Kidney (tissue), 13 donors: ENCODE measurements at regions not wholly inside any gene's neighbourhood (a gene's known extent, or its start where the extent isn't known, plus 50 kb on each side); places are given as distances from the start of the nearest gene placed in this dataset.

Source experiments
- DNase-seq, 5 donors: peaks; one replicate each; pipeline ENCODE4 v3.0.0-alpha.2; 2013 to 2020
- FAIRE-seq: peaks from 2 replicates; lab custom pipeline; 2012; peaks lifted over from hg19 to GRCh38; lab: Jason Lieb, UNC
- H3K27ac ChIP-seq, 2 donors: one replicate each; pipeline ENCODE4 v1.7.0; 2013; ENCODE audit warnings: low read depth in 2 of 2, low read length in 2 of 2, inconsistent platforms in 1 of 2
- H3K27me3 ChIP-seq: one replicate; pipeline ENCODE4 v1.7.1; 2013; ENCODE audit warnings: low read length, inconsistent platforms; ENCODE audit not compliant: control insufficient read depth, insufficient read depth
- H3K36me3 ChIP-seq, 3 donors: one replicate each; pipeline versions ENCODE4 v1.7.0 to v1.7.1; 2013; ENCODE audit warnings: low read length in 3 of 3, control low read depth in 1 of 3, inconsistent platforms in 1 of 3; ENCODE audit not compliant: insufficient read depth in 3 of 3, control insufficient read depth in 2 of 3
- H3K4me1 ChIP-seq, 3 donors: one replicate each; pipeline versions ENCODE4 v1.7.0 to v1.7.1; 2013; ENCODE audit warnings: low read length in 3 of 3, inconsistent platforms in 1 of 3, low read depth in 1 of 3; ENCODE audit not compliant: control insufficient read depth in 2 of 3, insufficient read depth in 2 of 3
- H3K4me3 ChIP-seq, 3 donors: one replicate each; pipeline versions ENCODE4 v1.7.0 to v1.8.1; 2013; ENCODE audit warnings: low read length in 3 of 3, control low read depth in 1 of 3, inconsistent platforms in 1 of 3
- H3K9ac ChIP-seq, 3 donors: one replicate each; pipeline versions ENCODE4 v1.7.0 to v1.7.1; 2013; ENCODE audit warnings: low read length in 3 of 3, control low read depth in 1 of 3, inconsistent platforms in 1 of 3
- H3K9me3 ChIP-seq, 3 donors: one replicate each; pipeline versions ENCODE4 v1.7.0 to v1.7.1; 2013; ENCODE audit warnings: low read length in 3 of 3, control low read depth in 1 of 3, inconsistent platforms in 1 of 3; ENCODE audit not compliant: control insufficient read depth in 2 of 3, insufficient read depth in 1 of 3
- CTCF ChIP-seq: IDR thresholded peaks from 3 replicates; pipeline ENCODE4 v1.5.1; 2012; ENCODE audit warnings: mild to moderate bottlenecking, moderate library complexity, borderline replicate concordance; ENCODE audit not compliant: insufficient read depth; ENCODE audit errors: extremely low read depth
- intact Hi-C: fragments of 100-400 bp; cut with DNase I; formaldehyde crosslinking; loops from one replicate; pipeline ENCODE4 v1.11.1; 2022
- donor health status: control.
- donor health status: control.
- donor health status: control.
- donor health status: control.
- donor health status: control.
- donor health status: DM: yes; HTN: yes; CAD: no.
- donor health status: Normal renal cell carcinoma (clear cell type).

DNA sequence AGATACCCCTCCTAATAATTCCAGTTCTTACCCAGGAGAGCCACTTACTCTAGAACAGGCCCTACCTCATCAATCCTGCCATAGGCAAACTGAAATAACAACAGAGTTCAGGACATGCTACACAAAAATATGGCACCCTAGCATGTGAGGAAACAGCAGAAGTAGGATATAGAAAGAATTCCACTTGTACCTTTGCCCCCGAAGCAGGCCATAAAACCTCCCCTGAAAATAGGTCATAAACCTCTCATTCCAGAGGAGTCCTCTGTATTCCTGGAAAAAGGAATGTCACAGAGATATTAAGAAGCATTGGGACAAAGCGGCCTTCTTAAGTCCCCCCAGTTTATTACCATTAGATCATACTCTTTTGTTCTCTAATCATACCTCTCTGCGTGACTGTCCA lies 504.3 kb upstream of the MARCKS start:
- H3K9me3 ChIP-seq = no peaks in the 10 kb centered on the region
- H3K4me3 ChIP-seq = no peak overlapping the region
- no peak for DNase-seq
- H3K27ac ChIP-seq = no peak overlapping the region
- no peaks in the 10 kb centered on the region for H3K27me3 ChIP-seq
- H3K9ac ChIP-seq = no peak overlapping the region
- no peak for FAIRE-seq
- H3K4me1 ChIP-seq = no peaks in the 10 kb centered on the region
- TF ChIP-seq CTCF = no peak
- no peaks in the 10 kb centered on the region for H3K36me3 ChIP-seq
- intact Hi-C loops = no loop called here

DNA sequence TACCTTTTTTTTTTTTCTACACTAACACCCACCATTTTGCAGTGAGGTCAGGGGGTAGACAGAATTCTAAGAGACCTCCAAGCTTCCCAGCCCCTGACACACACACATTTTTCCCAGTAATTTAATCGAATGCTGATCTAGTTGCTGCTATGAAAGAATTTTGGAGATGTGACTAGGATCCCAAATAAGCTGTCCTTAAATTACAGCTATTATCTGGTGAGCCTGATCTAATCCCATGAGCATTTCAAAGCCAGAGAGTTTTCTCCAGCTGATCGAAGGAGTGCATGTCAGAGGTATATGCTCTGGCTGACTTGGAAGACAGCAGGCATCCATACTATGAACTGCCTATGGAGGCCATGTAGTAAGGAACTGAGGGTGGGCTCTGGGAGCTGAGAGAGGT lies 503.8 kb upstream of the MARCKS start:
- Histone ChIP-seq H3K36me3 (no peaks in the 10 kb centered on the region), H3K9ac (no peak overlapping the region), H3K27me3 (no peaks in the 10 kb centered on the region), H3K9me3 (no peaks in the 10 kb centered on the region), H3K4me1 (no peaks in the 10 kb centered on the region), H3K4me3 (no peak overlapping the region), H3K27ac (no peak overlapping the region)
- intact Hi-C loops = no loop called here
- DNase-seq (no peak), FAIRE-seq (no peak)
- TF ChIP-seq CTCF = no peak

DNA sequence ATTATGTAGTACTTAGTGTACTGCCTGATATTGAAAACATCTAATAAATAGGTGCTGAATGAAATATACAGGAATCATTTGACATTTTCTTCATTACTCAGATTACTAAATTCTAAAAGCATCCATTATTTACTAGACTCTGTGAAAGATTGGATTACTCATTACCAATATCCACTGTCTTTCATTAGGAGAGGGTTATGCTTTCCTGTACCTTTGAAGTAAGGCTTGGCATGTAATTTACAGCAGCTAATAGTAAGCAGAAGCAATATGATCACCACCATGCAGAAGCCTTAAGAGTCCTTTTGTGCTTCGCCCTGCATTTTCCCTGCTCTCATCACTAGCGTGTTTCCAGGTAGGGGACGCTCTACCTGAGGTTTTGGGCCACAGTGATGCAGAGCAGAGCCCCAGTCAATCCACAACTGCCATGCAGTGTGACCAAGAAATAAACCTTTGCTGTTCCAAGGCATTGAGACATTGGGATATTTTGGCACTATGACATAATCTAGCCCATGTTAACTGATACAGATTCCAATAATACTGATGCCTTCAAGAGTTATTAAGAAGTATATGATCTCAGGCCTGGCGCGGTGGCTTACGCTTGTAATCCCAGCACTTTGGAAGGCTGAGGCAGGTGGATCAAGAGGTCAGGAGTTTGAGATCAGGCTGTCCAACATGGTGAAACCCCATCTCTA lies 502.8 kb upstream of the MARCKS start:
- no peak for FAIRE-seq

More for the DNA sequence above, 502.8 kb upstream of the MARCKS start:
- Histone ChIP-seq H3K4me1 (no peaks in the 10 kb centered on the region), H3K9ac (no peak overlapping the region), H3K27ac (no peak overlapping the region), H3K27me3 (no peaks in the 10 kb centered on the region), H3K9me3 (no peaks in the 10 kb centered on the region), H3K4me3 (no peak overlapping the region), H3K36me3 (no peaks in the 10 kb centered on the region)
- intact Hi-C loops = no loop called here
- no peak for TF ChIP-seq CTCF
- DNase-seq = no peak
